ENCODE measurements at regions not wholly inside any gene's neighbourhood (a gene's known extent, or its start where the extent isn't known, plus 50 kb on each side); places are given as distances from the start of the nearest gene placed in this dataset.

- TF ChIP-seq CTCF (conservative IDR thresholded peaks at IDR 0.05 in 1 of 2, IDR thresholded peaks at IDR 0.05 in 1 of 2; ENCODE audit: low read depth in 1 of 2, low read length in 2 of 2), result no peak
- no peak for TF ChIP-seq EZH2 (IDR thresholded peaks at IDR 0.05; ENCODE audit: low read length, missing control alignments)
These were observed 96.1 kb upstream of the SLC16A7 start for GRCh38 chr12:59499774-59500173.
